RWPE1 (cell line): ENCODE measurements at regions not wholly inside any gene's neighbourhood (a gene's known extent, or its start where the extent isn't known, plus 50 kb on each side); places are given as distances from the start of the nearest gene placed in this dataset.

Source experiments
- CTCF ChIA-PET: fragments of 350-600 bp; sonication (Branson Sonifier 250); formaldehyde crosslinking; extraction: SDS; loops from one replicate; lab custom pipeline; 2021; lab: Yijun Ruan, JAX
- POLR2A ChIA-PET: fragments of 400-600 bp; formaldehyde crosslinking; extraction: SDS; loops from one replicate; lab custom pipeline; 2020; ENCODE audit warnings: antibody characterized with exemption; ENCODE audit not compliant: low non-redundant PET; lab: Yijun Ruan, JAX
- DNase-seq: peaks from one replicate; pipeline ENCODE4 v3.0.0; 2012; ENCODE audit warnings: low spot score
- H3K27ac ChIP-seq: fragments of 450-650 bp; 2 replicates; pipeline ENCODE4 v1.5.1; 2017
- TF ChIP-seq, protein P1 (sequence below): fragments of 450-650 bp; conservative IDR thresholded peaks from 2 replicates; pipeline ENCODE4 v1.5.1; 2017; ENCODE audit warnings: low read depth, mild to moderate bottlenecking

GRCh38 chr21:15528346-15528745 is 201.4 kb upstream of the USP25 start:
- POLR2A ChIA-PET = no interaction called here
- TF ChIP-seq, protein P1, sequence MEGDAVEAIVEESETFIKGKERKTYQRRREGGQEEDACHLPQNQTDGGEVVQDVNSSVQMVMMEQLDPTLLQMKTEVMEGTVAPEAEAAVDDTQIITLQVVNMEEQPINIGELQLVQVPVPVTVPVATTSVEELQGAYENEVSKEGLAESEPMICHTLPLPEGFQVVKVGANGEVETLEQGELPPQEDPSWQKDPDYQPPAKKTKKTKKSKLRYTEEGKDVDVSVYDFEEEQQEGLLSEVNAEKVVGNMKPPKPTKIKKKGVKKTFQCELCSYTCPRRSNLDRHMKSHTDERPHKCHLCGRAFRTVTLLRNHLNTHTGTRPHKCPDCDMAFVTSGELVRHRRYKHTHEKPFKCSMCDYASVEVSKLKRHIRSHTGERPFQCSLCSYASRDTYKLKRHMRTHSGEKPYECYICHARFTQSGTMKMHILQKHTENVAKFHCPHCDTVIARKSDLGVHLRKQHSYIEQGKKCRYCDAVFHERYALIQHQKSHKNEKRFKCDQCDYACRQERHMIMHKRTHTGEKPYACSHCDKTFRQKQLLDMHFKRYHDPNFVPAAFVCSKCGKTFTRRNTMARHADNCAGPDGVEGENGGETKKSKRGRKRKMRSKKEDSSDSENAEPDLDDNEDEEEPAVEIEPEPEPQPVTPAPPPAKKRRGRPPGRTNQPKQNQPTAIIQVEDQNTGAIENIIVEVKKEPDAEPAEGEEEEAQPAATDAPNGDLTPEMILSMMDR = no peak
- H3K27ac ChIP-seq = no peak overlapping the region

DNA sequence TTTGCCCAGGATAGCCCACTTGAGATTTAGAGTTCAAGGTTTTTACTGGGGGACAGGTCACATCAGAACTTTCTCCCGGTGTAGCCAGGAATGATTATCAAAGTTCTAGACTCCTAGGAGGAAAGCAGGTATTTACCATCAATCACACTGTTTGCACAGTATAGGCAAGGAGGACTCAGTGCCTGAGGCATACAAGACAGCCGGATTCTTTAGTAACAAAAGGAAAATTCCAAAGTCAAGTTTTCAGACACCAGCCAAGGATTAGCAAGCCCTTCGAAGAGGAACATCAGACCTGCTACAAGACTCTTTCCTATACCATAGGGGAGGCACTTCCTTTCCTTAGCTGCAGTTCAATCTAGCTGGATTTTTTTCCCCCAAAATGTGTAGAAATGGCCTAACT is 197.8 kb upstream of the USP25 start:
- CTCF ChIA-PET = no interaction called here
- POLR2A ChIA-PET = no interaction called here
- H3K27ac ChIP-seq = no peak overlapping the region
- TF ChIP-seq, protein P1 = no peak
- no peak for DNase-seq

More at GRCh38 chr21:15528346-15528745, 201.4 kb upstream of the USP25 start:
- CTCF ChIA-PET = no interaction called here
- DNase-seq = no peak

- TF ChIP-seq, protein P1 = no peak
- ChIA-PET POLR2A (no interaction called here), CTCF (interaction anchor here (0.6 kb wide), 1 partner anchor 280 kb away, joined by 3 read pairs; no protein-coding TSS in a partner anchor)
- no peak overlapping the region for H3K27ac ChIP-seq
- DNase-seq = no peak
These were observed 196.2 kb upstream of the USP25 start for GRCh38 chr21:15533618-15534017.

DNA sequence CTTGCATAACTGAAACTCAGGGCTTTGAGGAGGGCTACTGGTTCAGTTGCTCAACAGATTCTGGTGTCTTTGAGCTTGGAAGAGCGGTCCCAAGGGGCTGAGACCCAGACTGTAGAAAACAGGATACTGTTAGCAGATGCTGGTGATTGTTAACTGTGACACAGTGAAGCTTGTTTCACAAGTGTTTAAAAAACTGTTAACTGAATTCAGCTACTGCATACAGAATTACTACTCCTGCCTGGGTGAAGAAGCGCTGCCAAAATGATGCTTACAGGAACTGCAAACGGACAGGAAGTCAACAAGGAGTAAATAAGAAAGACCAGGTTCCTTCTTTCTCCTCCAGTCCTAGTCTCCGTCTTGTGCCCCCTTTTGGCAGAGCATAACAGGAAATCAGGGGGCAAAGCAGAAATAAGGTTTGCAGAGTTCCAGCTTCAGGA is 195.3 kb upstream of the USP25 start:
- TF ChIP-seq, protein P1 = no peak
- DNase-seq = no peak
- H3K27ac ChIP-seq = no peak overlapping the region
- ChIA-PET CTCF (no interaction called here), POLR2A (no interaction called here)

DNA sequence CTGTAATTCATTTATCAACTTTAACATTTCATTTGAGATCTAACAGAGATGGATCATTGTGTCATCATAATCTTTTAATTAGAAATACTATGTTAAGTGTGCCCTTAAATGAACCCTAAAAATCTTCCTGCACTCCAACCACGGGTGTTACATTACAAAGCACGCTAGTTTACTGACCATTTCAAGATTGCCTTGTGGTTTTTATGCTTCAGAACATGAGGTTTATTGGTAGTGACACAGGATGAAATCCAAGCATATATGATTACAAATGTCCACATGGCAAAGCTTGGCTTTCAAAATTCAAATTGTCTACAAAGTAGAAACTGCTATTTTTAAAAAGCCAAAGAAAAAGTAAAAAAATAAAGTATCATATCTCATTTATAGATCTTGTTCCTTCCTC is 190.4 kb upstream of the USP25 start:
- ChIA-PET POLR2A (no interaction called here), CTCF (no interaction called here)
- TF ChIP-seq, protein P1 = no peak
- no peak for DNase-seq
- H3K27ac ChIP-seq = no peak overlapping the region

GRCh38 chr21:15543473-15543872 is 186.3 kb upstream of the USP25 start:
- POLR2A ChIA-PET = no interaction called here
- DNase-seq = no peak
- TF ChIP-seq, protein P1 = no peak
- H3K27ac ChIP-seq = no peak overlapping the region
- CTCF ChIA-PET = no interaction called here
